ENCODE measurements at regions not wholly inside any gene's neighbourhood (a gene's known extent, or its start where the extent isn't known, plus 50 kb on each side); places are given as distances from the start of the nearest gene placed in this dataset.

DNA sequence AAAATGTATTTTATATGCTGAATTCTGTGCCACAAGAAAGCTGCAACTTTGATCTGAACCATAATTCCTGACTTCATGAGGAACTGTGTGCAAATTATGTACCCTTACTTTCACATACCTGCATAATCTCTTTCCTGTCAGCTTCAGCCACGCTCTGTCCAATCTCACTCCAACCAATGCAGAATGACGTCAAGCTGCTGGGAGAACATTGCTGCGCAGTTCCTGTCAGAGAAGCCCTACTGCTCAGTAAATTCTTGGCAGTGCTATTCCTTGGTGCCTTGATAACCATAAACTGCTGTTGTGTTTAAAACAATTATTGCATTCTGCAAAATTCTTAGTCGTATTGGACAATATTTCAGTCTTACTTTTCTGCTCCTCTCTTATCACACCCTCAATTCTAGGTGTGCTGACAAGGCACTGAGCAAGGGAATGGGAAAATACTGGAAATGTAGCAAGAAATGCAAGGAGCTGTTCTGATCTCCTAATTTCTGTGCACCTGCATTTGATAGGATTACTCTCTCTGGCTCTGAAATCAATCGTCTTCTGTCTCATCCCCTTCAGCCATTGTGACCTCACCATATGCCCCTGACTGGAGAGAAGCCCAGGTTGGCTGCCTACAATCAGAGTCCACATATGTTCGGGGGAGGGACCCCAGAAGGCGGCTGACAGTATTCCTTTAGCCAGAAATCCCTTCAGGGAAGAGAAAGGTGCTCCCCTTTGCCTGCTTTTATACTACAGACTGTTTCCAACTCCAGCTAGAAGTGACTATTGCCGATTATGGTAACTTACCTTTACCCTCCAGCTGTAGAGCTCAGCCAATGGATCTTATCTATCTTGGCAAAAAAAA, 274.9 kb upstream of the NOVA1 start:
- TF ChIP-seq EZH2 (IDR thresholded peaks at IDR 0.05) (no peak), POLR2AphosphoS5 (IDR thresholded peaks at IDR 0.05; ENCODE audit: borderline replicate concordance, low read depth, low read length) (no peak)
